NCI-H1694 treated with DMSO at 0.1 percent for 48 hours (cell line): ENCODE measurements at regions not wholly inside any gene's neighbourhood (a gene's known extent, or its start where the extent isn't known, plus 50 kb on each side); places are given as distances from the start of the nearest gene placed in this dataset.

Experiments used
- DNase-seq: peaks from one replicate; lab custom pipeline; 2025; lab: John Stamatoyannopoulos, UW

DNA sequence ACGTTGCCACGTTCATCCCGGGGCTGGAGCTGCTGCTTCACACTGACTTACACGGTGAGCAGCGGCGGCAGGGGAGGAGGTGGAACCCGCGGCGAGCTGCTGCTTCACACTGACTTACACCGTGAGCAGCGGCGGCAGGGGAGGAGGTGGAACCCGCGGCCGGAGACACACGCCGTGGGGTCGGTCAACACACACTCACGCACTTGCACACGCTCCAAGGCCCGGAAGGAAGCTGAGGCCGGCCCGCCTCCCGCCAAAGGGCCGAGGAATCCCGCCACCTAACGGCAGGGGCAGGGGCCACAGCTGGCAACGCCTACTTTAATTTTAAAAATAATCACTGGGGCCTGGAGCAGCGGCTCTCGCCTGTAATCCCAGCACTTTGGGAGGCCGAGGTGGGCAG is 94.4 kb upstream of the FOXC1 start:
- no peak for DNase-seq

DNA sequence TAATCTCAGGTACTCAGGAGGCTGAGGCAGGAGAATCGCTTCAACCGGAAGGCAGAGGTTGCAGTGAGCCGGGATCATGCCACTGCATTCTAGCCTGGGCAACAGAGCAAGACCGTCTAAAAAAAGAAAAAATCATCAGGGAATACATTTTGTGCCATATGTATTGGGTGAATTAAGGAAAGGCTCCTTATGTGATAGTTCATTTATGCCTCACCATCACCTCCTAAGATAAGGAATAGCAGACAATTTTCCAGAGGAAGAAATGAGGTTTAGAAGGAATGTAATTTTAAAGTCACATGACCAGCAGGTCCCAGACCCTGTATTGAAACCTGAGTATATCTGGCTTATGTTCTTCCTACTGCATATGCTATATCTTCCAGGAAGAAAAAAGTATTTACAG is 93.9 kb upstream of the FOXC1 start:
- DNase-seq, result no peak

DNA sequence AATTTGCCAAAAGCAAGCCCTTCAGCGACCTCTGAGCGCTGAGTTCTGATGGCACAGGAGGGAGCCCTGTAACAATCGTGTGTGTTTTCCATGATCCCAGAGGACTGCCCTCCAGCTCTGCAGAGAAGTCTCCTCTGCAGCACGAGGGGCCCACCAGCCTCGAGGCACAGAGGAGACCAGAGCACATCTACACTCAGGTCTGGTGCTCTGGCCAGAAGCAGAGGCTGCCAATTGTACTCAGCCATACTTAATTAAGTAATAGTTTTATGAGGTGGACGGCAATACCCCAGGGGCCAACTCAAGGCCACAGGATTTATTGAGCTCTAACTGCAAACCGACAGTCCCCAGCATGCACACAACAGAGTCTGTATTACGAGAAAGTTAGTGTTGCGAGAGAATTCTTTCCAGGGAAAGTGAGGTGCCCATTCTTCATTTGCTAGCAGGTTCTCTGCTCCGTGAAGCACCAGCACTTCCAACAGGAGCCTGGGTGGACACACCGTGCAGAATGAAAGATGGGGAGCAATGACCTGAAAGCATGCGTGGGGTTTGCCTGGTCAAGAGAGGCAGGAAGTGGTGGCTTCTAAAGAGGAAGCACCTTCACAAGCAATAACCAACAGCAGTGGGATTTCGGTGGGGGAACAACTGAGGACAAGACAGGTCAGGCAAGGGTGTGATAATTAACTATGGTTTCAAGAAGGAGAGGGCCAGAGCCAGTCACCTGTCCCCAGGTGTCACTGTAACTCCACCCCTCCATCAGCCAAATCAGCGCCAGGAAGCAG is 92.8 kb upstream of the FOXC1 start:
- DNase-seq, result no peak

DNA sequence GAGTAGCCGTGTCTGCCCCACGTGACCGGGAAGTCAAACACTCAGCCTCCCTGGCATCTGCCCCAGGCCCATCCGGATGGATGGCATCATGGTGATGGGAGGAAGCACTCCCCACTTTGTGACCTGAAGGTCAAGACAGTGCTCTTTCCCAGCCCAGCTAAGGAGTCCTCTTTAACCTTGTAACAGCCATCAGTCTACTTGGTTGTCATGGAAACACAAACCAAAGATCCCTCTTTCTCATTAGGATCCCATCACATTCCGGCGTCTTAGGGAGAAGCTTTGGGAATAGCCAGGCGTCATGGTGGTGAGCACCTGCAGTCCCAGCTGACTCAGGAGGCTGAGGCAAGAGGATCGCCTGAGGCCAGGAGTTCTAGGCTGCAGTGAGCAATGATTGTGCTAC is 90.9 kb upstream of the FOXC1 start:
- DNase-seq, result no peak

DNA sequence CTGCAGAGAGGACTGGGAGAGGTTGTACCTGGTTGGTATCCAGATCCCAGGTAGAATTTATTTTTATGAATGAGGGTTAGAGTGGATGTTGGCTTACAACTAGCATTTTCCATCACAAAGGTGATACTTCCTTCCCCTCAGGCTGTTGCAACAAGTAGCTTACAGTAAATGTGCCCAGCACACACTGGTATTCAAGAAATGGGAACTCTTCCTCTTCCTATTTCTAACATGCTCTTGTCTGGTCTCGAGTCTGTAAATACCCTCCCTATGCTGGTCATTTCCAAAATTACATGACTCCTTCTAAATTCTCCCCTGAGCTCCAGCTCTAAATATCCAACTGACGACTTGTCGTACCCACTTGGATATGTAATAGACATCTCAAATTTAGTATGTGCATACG is 90.1 kb upstream of the FOXC1 start:
- no peak for DNase-seq

DNA sequence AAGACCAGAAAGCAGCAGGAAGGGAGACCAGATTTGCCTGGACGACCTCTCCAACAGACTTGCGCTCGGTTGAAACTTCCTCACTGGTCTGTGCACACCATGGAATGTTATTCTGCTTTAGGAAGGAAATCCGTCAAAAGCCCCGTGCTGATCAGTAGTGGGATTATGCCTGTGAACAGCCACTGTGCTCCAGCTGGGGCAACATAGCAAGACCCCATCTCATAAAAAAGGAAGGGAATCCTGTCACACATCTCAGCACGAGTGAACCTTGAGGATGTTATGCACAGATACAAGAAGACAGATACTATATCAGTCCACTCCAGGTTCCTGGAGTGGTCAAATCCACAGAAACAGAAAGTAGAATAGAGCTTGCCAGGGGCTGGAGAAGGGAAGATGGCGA is 86.9 kb upstream of the FOXC1 start:
- no peak for DNase-seq

DNA sequence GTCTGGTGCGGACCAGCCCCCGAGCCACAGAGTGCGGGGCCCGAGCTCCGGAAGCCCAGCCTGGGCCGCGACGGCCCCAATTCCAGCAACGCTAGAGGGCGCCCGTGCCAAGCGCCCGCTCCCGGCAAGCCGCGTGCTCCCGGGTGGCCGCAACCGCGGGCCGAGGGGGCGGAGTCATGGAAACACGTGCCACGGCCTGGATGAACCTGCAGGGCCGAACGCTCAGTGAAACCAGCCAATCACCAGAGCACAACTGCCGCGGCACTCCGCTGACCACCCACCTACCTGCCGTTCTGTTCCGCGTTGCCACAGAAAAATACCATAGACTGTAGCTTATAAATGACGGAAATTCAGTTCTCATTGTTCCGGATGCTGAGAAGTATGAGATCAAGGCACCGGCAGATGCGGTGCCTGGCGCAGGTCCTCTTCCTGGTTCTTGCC is 85.7 kb upstream of the FOXC1 start:
- DNase-seq, result no peak

DNA sequence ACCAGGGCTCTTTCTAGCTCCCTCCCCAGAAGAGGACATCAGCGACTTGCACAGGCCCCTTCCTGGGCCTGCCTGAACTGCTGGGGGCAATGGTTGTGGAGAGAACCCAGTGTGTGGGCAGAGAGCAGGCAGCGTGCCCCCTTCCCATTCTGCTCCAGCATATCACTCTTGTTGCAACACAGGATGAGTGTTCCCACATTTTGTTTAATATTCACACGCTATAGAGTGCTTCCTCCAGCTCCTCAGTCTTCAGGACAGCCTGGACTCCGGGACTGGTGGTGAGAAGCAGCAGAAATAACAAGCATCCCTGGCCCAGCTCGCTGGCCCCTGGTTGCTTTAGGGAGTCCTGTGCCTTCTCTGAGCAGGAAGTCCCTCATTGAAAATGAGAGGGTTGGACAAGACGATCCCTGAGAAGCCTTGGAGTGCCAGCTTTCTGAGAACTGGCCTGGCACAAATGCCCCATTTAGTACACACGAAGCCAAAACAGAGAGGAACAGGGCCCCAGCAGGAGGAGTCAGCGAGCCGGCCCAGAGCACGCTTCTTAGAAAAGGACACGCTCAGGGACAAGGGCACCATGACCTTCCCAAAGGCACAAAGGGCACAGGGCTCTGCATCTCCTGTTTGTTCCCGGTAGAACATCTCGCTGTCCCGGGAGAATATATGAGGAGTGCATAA is 84.2 kb upstream of the FOXC1 start:
- DNase-seq, result no peak

DNA sequence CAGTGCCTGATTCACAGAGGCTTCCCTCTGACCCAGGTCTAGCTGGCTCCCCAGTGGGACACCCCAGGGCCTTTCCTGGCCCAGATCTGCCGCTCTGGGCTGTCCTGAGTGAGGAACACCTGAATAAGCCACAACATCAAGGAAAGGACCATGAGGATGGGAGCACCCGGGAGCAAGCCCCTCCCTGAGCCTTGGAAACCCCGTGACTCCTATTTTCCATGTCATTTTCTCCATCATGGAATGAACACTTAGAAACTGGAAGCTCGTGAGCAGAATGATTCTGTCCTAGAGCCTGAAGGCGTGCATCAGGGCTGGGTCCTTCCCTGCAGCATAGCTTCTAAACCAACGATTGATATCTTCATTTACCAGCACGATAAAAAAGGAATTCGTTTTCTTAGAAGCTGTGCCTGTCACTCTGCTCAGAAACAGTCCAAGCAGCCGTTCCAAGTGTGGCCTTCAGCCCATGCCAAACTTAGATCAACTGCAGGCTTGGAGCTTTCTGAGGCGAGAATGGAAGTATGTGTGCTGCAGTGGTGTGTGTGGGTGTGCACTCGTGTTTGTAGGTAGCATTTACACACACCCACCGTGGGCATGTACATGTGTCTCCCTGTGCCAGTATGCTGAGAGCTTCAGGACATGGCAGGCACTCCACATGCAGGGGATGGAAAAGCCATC is 83.2 kb upstream of the FOXC1 start:
- DNase-seq, result no peak

DNA sequence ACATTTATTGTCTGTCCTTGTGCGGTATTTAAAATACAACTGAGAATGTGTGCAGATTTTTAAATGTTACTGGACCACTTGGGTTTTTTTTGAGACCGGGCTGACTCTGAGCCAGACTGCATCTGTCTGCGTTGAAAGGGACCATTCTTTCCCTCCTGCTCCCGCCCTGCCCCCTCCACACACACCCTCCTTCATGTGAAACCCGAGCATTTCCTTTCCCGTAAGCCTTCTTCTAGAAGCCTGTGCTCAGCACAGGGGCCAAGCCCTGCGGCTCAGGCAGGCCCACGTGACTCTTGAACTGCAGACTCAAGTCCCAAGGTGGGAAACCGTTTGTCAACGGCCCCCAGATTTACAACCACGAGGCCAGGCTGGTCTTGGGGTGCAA is 82.7 kb upstream of the FOXC1 start:
- DNase-seq, result no peak

DNA sequence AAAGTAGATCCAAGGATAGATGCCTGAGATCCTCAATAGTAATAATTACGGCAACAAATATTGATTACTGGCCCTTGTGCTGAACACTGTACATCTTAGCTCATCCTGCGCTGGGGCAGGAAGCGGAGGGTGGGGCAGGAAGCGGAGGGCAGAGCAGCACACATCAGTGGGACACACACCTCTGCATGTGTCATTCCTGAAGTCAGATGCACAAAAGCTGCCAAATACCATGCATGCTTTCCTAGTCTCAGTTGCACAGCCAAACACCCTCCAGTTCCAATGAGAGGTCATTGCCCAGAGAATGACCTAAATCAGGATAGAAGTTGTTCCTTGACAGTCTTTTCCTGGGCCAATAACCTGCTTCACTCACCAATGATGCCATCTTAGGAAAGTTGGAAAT is 74.4 kb upstream of the FOXC1 start:
- no peak for DNase-seq

DNA sequence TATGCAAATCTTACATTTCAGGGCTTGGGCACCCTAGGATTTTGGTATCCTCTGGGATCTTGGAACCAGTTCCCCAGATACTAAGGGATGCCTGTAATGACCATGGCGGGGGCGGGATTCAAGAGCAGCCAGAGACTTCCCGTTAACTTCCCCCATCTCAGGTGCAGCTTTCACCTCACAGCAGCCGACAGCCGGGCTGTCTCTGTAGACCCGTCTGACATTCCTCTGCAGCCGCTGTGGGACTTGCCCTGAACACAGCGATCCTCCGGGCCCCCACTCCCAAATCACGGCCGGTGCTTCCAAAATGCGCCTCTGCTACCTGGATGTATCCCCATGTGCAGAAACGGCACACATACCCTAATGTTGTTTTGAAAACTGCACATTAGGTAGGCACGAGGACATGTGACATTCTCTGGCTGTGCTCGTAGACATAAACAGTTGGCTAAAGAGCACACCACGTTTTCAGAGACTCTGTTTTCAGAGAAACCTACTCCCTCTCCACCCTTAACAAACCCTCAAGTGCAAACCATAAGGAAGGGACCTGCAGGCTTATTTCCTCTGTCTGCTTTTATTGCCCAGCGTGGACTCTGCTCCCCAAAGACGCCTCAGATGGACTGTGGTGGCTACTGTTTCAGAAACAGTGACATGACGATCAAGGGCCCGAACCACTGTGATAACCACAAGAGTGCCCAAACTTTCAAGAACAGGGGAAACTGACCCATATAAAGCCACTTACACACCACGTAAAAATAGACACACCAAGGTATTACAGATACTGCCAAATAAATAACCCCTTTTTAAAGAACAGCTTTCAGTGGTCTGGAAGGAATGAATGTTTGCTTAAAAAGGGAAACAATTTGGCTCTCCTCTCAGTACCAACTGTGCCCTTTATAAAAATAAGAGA is 72.9 kb upstream of the FOXC1 start:
- no peak for DNase-seq

DNA sequence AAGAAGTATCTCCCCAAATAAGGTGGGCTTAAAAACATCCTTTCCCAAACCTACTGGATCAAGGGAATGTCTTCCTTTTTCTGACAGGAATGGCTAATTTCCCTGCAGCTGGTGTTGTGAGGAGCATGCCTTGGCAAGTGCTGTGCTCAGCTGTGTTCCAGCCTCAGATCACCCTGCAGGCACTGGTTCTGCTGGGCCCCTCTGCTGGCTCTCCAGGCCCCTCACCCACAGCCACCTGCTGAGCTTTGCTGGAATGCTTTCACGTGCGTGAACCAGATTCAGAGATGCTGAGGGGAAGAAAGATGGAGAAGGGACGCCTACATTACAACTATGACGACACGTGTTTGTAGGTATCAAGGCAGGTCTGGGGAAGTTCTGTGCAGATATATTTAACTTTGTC is 71.3 kb upstream of the FOXC1 start:
- DNase-seq, result no peak

DNA sequence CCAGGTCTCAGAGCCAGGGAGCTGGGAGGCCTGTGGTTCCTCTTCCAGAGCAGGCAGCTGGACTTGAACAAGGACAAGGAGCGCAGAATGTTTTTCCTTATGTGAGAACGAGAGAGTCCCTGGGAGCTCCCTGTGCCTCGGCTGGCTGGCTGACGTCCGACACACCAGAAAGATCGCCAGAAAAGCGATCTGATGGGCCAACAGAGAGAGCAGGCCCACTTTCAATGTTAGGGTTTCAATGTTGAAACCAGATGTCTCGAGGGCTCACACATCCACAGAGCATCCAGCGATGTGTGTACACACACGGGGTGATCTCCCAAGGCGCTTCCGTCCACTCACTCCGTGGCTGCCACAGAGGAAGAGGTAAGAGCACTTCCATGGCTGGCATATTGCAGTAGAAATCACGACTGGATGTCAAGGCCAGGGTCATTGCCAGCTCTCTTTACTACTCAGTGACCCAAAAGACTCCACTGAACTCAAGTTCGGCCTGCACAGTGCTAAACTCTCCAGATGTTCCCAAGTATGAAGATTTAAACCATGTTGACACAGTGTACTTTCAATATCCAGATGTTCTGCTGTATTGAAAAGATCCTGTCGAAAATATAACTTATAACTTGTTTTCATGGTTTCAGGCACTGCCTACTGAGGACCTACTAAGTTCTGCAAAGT is 70.8 kb upstream of the FOXC1 start:
- no peak for DNase-seq

DNA sequence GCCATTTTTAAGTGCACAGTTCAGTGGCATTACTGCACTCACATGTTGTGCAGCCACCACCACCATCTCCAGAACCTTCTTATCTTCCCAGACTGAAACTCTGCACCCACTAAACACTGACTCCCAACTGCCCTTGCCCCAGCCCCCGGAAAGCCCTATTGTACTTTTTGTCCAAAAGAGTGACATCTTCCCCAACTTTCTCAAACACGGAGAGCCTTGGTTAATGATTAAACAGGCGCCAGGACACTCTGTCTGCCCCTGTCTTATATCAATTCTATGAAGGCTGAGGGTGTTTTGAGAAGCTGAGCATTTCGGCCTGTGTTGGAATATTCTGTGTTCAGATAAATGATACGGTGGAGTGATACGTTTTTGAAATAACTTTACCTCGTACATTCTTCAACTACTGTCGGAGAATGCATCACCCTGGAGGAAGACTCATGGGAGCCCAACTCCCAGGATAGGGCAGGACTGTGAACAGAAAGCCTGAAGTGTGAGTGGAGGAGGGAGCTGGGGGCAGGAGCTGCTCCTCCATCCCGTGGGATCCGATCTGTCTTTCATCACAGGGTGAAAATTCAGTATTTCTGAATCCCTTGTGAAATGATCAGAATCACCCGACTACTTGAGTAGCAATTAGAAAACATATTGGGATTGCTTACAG is 68.7 kb upstream of the FOXC1 start:
- no peak for DNase-seq

DNA sequence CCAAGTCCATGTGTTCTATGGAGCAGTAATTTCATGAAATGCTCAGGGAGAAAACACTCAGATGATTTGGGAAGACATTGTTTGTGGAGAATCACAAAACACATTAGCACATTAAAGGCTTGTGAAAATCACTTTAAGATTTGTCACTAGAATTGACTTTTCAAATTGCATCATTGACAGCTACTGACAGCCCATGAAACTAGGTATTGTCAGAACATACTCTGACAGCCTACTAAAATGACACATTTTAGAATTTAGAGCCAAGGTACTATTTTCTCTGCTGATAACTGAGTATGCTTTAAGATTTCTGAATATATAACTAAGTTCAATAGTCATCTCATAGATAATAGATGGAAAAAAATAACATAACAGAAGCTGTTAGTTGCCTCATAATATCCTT is 67.4 kb upstream of the FOXC1 start:
- no peak for DNase-seq

DNA sequence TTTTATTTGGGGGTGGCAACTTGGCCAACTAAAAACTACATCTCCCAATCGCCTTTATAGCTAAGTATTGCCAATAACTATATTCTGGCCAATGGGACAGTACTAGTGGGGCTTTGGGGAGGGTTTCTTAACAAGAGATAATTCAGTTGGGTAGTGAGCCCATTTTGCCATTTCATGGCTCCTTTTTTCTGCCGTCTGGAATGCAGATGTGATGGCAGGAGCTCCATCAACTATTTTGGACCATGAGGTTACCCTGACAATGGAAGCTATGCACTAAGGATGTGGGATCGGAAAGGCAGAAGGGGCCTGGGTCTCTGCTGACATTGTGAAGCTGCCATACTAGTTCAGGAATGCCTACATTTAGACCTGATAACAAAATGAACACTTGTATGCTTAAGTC is 67.0 kb upstream of the FOXC1 start:
- DNase-seq, result no peak

DNA sequence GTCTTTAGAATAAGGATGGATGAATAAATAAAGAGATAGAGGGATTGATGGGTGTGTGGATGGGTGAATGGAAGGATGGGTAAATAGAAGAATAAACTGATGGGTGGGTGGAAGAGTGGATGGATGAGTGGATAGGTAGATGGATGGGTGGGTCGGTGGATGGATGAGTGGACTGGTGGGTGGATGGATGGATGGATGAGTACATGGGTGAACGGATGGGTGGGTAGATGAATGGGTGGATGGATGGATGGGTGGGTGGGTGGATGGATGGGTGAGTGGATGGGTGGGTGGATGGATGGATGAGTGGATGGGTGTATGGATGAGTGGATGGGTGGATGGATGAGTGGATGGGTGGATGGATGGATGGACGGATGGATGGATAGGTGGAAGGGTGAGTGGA is 65.7 kb upstream of the FOXC1 start:
- no peak for DNase-seq

DNA sequence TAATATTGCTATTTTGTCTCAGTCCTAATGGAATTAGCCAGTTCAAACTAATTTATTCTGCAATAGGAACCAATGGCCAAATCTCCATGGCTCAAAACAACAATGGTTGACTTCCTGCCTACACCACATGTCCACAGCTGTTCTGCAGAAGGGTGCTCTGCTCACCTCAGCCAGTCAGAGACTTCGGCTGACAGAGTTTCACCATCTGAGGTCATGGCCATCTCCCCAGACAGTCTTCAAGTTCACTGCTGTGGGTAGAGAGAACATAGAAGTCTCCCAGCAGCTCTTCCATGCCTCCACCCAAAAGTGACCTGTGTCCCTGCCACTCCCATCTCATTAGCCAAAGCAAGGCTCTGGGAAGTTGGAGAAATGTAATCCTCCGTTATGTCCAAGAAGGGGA is 65.1 kb upstream of the FOXC1 start:
- no peak for DNase-seq

DNA sequence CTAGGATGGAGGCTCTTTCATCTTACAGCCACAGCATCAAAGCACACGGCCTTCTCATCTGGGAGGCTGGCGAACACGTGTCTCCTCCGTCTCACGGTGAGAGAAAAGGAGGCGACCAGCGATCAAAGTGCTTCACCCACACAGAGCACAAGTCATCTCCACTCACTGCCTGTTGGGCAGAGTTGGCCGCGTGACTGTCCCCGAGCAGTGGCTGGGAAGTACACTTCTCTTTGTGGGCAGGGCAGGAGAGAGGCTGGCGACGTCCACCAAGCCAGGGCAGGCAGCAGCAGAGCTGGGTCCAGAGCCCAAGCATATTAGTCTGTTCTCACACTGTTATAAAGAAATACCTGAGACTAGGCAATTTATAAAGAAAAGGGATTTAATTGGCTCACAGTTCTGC is 64.1 kb upstream of the FOXC1 start:
- DNase-seq, result no peak

DNA sequence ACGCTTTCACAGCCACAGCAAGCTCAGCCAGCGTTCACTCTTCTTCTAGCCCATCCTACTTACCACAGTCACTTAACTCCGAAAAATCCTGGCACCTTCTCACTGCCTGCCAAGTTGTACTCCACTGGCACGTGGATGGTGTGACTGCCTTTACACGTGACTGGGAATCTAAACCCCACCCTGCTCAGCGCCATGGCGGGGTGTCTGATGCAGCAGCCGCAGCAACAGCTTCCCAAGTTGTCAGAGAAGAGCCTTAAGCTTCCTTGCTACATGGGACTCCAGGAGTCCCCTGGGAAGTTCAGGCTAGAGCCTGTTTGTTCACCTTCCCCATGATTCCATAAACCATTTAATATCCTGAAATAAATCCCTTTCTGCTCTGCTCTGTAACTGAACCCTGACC is 61.9 kb upstream of the FOXC1 start:
- DNase-seq, result no peak
